Nephron progenitor cell (in vitro differentiated cells): ENCODE measurements at regions not wholly inside any gene's neighbourhood (a gene's known extent, or its start where the extent isn't known, plus 50 kb on each side); places are given as distances from the start of the nearest gene placed in this dataset.

Experiments
- DNase-seq: peaks from one replicate; pipeline ENCODE4 v3.0.0; 2021
- H3K27ac Mint-ChIP-seq: 2 replicates; pipeline ENCODE4 v1.8.0; 2021; ENCODE audit warnings: mild to moderate bottlenecking, moderate library complexity, mixed read lengths
- H3K27me3 Mint-ChIP-seq: 2 replicates; pipeline ENCODE4 v1.8.0; 2021; ENCODE audit warnings: mild to moderate bottlenecking, low read depth, mixed read lengths; ENCODE audit not compliant: poor library complexity
- H3K36me3 Mint-ChIP-seq: 2 replicates; pipeline ENCODE4 v1.8.0; 2021; ENCODE audit warnings: low read depth, mixed read lengths
- H3K4me1 Mint-ChIP-seq: 2 replicates; pipeline ENCODE4 v1.8.0; 2021; ENCODE audit warnings: mixed read lengths
- H3K4me3 Mint-ChIP-seq: 2 replicates; pipeline ENCODE4 v1.8.0; 2021; ENCODE audit warnings: mild to moderate bottlenecking, moderate library complexity, mixed read lengths
- H3K9me3 Mint-ChIP-seq: 2 replicates; pipeline ENCODE4 v1.8.0; 2021; ENCODE audit warnings: mild to moderate bottlenecking, moderate library complexity, mixed read lengths
- CTCF ChIP-seq: fragments of 200-600 bp; sonication (generic); IDR thresholded peaks from 2 replicates; pipeline ENCODE4 v1.5.0; 2021; ENCODE audit warnings: antibody characterized with exemption

GRCh38 chr5:20291766-20292165, 303.8 kb upstream of the CDH18 start:
- H3K27me3 Mint-ChIP-seq = peaks cover 4% of the 10 kb centered on the region
- no peaks in the 10 kb centered on the region for H3K9me3 Mint-ChIP-seq
- no peak for TF ChIP-seq CTCF
- no peak overlapping the region for H3K4me3 Mint-ChIP-seq
- no peaks in the 10 kb centered on the region for H3K4me1 Mint-ChIP-seq
- no peak overlapping the region for H3K27ac Mint-ChIP-seq
- no peak for DNase-seq
- H3K36me3 Mint-ChIP-seq = no peaks in the 10 kb centered on the region

GRCh38 chr5:20287640-20288039, 299.6 kb upstream of the CDH18 start:
- Mint-ChIP-seq H3K9me3 (no peaks in the 10 kb centered on the region), H3K27me3 (peaks cover 4% of the 10 kb centered on the region), H3K36me3 (no peaks in the 10 kb centered on the region), H3K27ac (no peak overlapping the region), H3K4me1 (no peaks in the 10 kb centered on the region), H3K4me3 (no peak overlapping the region)
- TF ChIP-seq CTCF = no peak
- DNase-seq = no peak

GRCh38 chr5:20286512-20286911, 298.5 kb upstream of the CDH18 start:
- Mint-ChIP-seq H3K27ac (no peak overlapping the region), H3K4me3 (no peak overlapping the region), H3K36me3 (no peaks in the 10 kb centered on the region), H3K9me3 (no peaks in the 10 kb centered on the region), H3K4me1 (no peaks in the 10 kb centered on the region), H3K27me3 (peaks cover 4% of the 10 kb centered on the region)
- no peak for DNase-seq
- no peak for TF ChIP-seq CTCF

GRCh38 chr5:20276959-20277263, 288.9 kb upstream of the CDH18 start:
- no peaks in the 10 kb centered on the region for H3K4me1 Mint-ChIP-seq
- H3K27ac Mint-ChIP-seq = no peak overlapping the region
- no peak overlapping the region for H3K4me3 Mint-ChIP-seq
- no peak for DNase-seq
- H3K9me3 Mint-ChIP-seq = peaks cover 3% of the 10 kb centered on the region
- no peaks in the 10 kb centered on the region for H3K27me3 Mint-ChIP-seq
- no peaks in the 10 kb centered on the region for H3K36me3 Mint-ChIP-seq
- no peak for TF ChIP-seq CTCF

GRCh38 chr5:20276061-20276958, 288.3 kb upstream of the CDH18 start:
- H3K27ac Mint-ChIP-seq = no peak overlapping the region
- DNase-seq = no peak
- H3K4me3 Mint-ChIP-seq = no peak overlapping the region
- peaks cover 3% of the 10 kb centered on the region for H3K9me3 Mint-ChIP-seq
- H3K27me3 Mint-ChIP-seq = no peaks in the 10 kb centered on the region
- H3K4me1 Mint-ChIP-seq = no peaks in the 10 kb centered on the region
- no peaks in the 10 kb centered on the region for H3K36me3 Mint-ChIP-seq
- TF ChIP-seq CTCF = no peak

- H3K27ac Mint-ChIP-seq = no peak overlapping the region
- DNase-seq = no peak
- H3K4me3 Mint-ChIP-seq = no peak overlapping the region
- H3K9me3 Mint-ChIP-seq = no peaks in the 10 kb centered on the region
- no peak for TF ChIP-seq CTCF
- H3K27me3 Mint-ChIP-seq = no peaks in the 10 kb centered on the region
- no peaks in the 10 kb centered on the region for H3K36me3 Mint-ChIP-seq
- H3K4me1 Mint-ChIP-seq = no peaks in the 10 kb centered on the region
Measured at GRCh38 chr5:20266066-20266465, 278.1 kb upstream of the CDH18 start.
